Activated naive CD4-positive, alpha-beta T cell treated with anti-CD3 and anti-CD28 coated beads for 36 hours (primary cell): ENCODE measurements at regions not wholly inside any gene's neighbourhood (a gene's known extent, or its start where the extent isn't known, plus 50 kb on each side); places are given as distances from the start of the nearest gene placed in this dataset.
"Not testable (repeated sequence)": the region's sequence is repeated elsewhere in the genome, so short reads cannot be mapped to it uniquely, and the experiment has no call there.

Source experiments
- CTCF ChIA-PET: fragments of 350-600 bp; sonication (Branson Sonifier 250); formaldehyde crosslinking; loops from one replicate; lab custom pipeline; 2021; ENCODE audit warnings: antibody characterized with exemption; lab: Charles Lee
- DNase-seq: peaks from one replicate; pipeline ENCODE4 v3.0.0-alpha.2; 2020
- H3K27ac Mint-ChIP-seq: one replicate; pipeline ENCODE4 v1.8.0; 2021; ENCODE audit warnings: mild to moderate bottlenecking, mixed read lengths
- H3K27me3 Mint-ChIP-seq: one replicate; pipeline ENCODE4 v1.8.0; 2021; ENCODE audit warnings: low read depth, mixed read lengths
- H3K36me3 Mint-ChIP-seq: one replicate; pipeline ENCODE4 v1.8.0; 2021; ENCODE audit warnings: low read depth, mixed read lengths
- H3K4me1 Mint-ChIP-seq: one replicate; pipeline ENCODE4 v1.8.0; 2021; ENCODE audit warnings: low read depth, mixed read lengths
- H3K4me3 Mint-ChIP-seq: one replicate; pipeline ENCODE4 v1.8.0; 2021; ENCODE audit warnings: mild to moderate bottlenecking, moderate library complexity, mixed read lengths
- H3K9me3 Mint-ChIP-seq: one replicate; pipeline ENCODE4 v1.8.0; 2021; ENCODE audit warnings: mixed read lengths
- intact Hi-C: fragments of 100-400 bp; cut with micrococcal nuclease; formaldehyde crosslinking; loops from one replicate; pipeline ENCODE4 v1.15.1; 2023

DNA sequence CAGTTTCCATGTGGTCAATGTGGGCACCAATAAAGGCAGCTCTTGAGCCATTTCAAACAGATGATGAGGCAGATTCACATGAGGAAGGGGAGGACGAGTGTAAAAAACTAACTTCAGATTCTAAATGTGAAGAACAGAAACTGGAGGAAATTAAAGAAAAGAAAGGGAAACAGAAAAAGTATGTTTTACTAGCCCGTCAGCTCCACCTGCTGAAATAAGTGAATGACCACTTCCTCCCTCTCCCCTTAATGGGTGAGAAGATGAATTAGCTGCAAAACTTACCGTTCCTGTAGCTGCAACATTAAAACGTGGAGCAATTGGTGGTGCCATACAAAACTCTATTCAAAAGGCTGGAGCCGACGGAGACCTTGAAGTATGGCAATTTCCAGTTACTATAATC, 203.5 kb downstream of the UXS1 start:
- CTCF ChIA-PET: interaction anchor here (0.7 to 1.2 kb wide), 4 partner anchors 12 to 103 kb away, joined by 3 read pairs; no protein-coding TSS in a partner anchor
- Mint-ChIP-seq H3K27me3 (no peaks in the 10 kb centered on the region), H3K4me3 (no peak overlapping the region), H3K4me1 (peaks cover 34% of the 10 kb centered on the region), H3K9me3 (peaks cover 41% of the 10 kb centered on the region), H3K27ac (no peak overlapping the region), H3K36me3 (peaks cover 3% of the 10 kb centered on the region)
- intact Hi-C loops: no loop called here
- DNase-seq: no peak

DNA sequence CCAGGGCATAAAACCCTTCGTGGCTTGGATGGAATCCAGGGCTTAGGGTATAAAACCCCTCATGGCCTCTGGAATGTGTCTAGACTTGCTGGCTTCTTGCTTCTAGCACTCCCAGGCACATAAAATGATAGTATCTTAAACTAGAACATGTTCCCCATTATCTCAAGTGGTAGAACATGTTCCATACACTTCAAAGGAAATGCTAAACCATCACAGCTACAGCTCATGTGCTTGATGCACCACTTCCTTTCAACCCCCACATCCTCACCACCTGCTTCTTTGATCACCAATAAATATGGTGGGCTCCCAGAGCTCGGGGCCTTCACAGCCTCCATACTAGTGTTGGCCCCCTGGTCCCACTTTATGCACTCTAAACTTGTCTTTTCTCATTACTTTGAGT, 204.3 kb downstream of the UXS1 start:
- intact Hi-C loops, H3K27ac Mint-ChIP-seq, DNase-seq, H3K36me3 Mint-ChIP-seq, H3K4me3 Mint-ChIP-seq, H3K27me3 Mint-ChIP-seq: not testable (repeated sequence)
- peaks cover 40% of the 10 kb centered on the region for H3K4me1 Mint-ChIP-seq
- CTCF ChIA-PET: interaction anchor here (1.2 kb wide), 2 partner anchors 11 to 78 kb away, joined by 3 read pairs; no protein-coding TSS in a partner anchor
- peaks cover 37% of the 10 kb centered on the region for H3K9me3 Mint-ChIP-seq

DNA sequence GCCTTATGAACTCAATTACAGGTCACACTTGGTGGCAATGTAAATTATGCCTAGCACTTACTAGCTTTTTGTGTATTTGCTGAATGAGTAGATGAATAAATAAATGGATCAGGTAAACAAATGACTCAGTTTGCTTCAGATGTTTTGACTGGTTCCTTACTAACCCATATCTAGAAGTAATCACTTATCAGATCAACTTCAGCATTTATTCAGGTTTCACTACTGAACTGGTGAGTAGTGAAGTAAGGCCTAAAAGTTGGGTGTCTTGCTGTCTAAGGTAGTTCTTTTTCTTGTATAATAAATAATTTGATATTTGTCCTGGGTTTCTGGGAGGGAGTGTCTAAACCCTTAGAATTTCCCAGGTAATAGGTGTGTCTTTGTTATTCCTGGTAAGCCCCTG, 205.0 kb downstream of the UXS1 start:
- no peaks in the 10 kb centered on the region for H3K27me3 Mint-ChIP-seq
- intact Hi-C loops: no loop called here
- no peak for DNase-seq
- H3K4me3 Mint-ChIP-seq: no peak overlapping the region
- H3K4me1 Mint-ChIP-seq: peaks cover 42% of the 10 kb centered on the region
- no peaks in the 10 kb centered on the region for H3K36me3 Mint-ChIP-seq
- CTCF ChIA-PET: no interaction called here
- peaks cover 30% of the 10 kb centered on the region for H3K9me3 Mint-ChIP-seq
- H3K27ac Mint-ChIP-seq: no peak overlapping the region

DNA sequence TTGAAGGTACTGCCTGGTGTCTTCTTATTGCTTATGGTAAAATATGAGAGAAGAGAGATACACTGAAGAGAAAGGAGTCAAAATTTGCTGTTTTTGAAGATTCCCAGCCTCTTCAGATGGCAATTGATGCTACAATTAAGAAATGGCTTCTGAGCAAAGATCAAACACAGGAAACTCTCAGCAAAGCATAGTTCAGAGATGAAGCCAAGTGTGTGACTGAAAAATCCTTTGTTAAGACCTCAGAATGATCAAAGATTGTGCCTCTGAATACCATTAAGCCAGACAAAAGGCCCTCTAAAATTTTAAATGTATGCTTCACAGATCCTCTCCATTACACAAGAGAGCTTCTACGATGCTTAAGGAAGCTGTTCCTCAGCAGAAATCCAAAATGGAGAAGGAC, 216.3 kb downstream of the UXS1 start:
- Mint-ChIP-seq H3K9me3 (no peaks in the 10 kb centered on the region), H3K36me3 (no peaks in the 10 kb centered on the region), H3K27ac (peak overlapping the region; percentile 6), H3K4me1 (peaks cover 33% of the 10 kb centered on the region), H3K4me3 (no peak overlapping the region), H3K27me3 (no peaks in the 10 kb centered on the region)
- no peak for DNase-seq
- CTCF ChIA-PET: interaction anchor here (0.6 to 0.7 kb wide), 2 partner anchors 173 to 392 kb away, joined by 3 read pairs; no protein-coding TSS in a partner anchor
- intact Hi-C loops: loop anchor here (2.0 kb wide), 1 partner anchor 107 kb away; no protein-coding TSS in a partner anchor

DNA sequence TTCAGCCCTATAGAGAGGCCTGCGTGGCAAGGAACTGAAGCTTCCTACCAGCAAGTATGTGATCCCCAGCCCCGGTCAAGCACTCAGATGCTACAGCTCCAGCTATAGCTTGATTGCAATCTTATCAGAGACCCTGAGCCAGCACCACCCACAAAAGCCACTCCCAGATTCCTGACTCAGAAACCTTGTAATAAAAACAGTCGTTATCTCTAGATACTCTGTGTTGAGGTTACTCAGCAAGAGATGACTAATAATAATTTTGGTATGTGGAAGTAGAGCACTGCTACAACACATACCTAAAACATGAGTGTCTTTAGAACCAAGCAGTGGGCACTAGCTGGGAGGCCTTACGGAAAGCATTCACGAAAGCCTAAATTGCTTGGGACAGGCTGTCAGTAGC, 216.9 kb downstream of the UXS1 start:
- CTCF ChIA-PET: no interaction called here
- no peaks in the 10 kb centered on the region for H3K36me3 Mint-ChIP-seq
- no peaks in the 10 kb centered on the region for H3K27me3 Mint-ChIP-seq
- peak; percentile 43 for DNase-seq
- peaks cover 38% of the 10 kb centered on the region for H3K4me1 Mint-ChIP-seq
- H3K27ac Mint-ChIP-seq: peak overlapping the region; percentile 33
- intact Hi-C loops: loop anchor here (2.0 kb wide), 1 partner anchor 108 kb away; no protein-coding TSS in a partner anchor
- no peaks in the 10 kb centered on the region for H3K9me3 Mint-ChIP-seq
- H3K4me3 Mint-ChIP-seq: no peak overlapping the region

DNA sequence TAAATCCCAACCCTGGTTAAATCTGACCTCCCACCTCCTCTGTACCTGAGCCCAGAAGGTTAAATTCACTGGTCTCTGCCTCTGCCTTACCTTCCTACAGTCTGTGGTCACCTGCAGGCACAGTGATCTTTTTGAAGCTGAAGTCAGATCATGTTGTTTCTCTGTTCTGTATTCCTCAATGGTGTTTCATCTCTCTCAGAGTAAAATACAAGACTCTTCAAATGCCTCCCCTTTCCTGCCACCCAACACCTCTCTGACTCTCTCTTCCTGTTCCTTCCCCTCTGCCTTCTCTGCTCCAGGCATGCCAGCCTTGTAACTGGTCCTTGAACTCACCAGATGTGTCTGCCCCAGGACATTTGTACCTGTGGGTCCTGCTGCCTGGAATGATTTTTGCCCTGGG, 219.3 kb downstream of the UXS1 start:
- H3K27me3 Mint-ChIP-seq: no peaks in the 10 kb centered on the region

DNA sequence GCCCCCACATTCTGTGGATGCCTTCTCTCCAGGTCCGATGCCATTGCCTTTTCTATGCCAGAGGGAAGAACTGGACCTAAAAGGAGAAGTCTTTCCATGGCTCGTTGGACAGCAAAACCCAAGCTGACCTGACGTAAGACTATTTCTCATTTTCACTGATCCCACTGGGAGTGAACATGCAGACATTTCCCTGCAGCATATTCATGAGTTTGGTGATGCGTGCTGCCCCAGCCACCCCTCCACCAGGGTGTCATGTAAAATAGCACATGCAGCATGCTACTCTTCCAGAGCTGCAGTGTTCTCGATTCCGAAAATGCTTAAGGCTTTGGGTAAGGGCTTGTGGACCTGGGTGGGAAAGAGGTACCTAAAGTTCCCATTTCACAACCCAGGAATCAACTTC, 221.2 kb downstream of the UXS1 start:
- peaks cover 41% of the 10 kb centered on the region for H3K4me1 Mint-ChIP-seq
- intact Hi-C loops: no loop called here
- no peaks in the 10 kb centered on the region for H3K36me3 Mint-ChIP-seq
- CTCF ChIA-PET: interaction anchor here (1.3 kb wide), 1 partner anchor 60 kb away, joined by 3 read pairs; no protein-coding TSS in a partner anchor
- H3K27ac Mint-ChIP-seq: no peak overlapping the region
- no peak for DNase-seq
- H3K4me3 Mint-ChIP-seq: no peak overlapping the region
- no peaks in the 10 kb centered on the region for H3K9me3 Mint-ChIP-seq
- no peaks in the 10 kb centered on the region for H3K27me3 Mint-ChIP-seq

More for the DNA sequence above, 219.3 kb downstream of the UXS1 start:
- CTCF ChIA-PET: interaction anchor here (1.0 kb wide), 1 partner anchor 398 kb away, joined by 3 read pairs; no protein-coding TSS in a partner anchor
- no peak overlapping the region for H3K4me3 Mint-ChIP-seq
- H3K4me1 Mint-ChIP-seq: peaks cover 45% of the 10 kb centered on the region
- H3K27ac Mint-ChIP-seq: peak overlapping the region; percentile 25
- peak; percentile 17 for DNase-seq
- no peaks in the 10 kb centered on the region for H3K36me3 Mint-ChIP-seq
- intact Hi-C loops: loop anchor here (2.0 kb wide), 1 partner anchor 40 kb away; no protein-coding TSS in a partner anchor
- H3K9me3 Mint-ChIP-seq: no peaks in the 10 kb centered on the region

DNA sequence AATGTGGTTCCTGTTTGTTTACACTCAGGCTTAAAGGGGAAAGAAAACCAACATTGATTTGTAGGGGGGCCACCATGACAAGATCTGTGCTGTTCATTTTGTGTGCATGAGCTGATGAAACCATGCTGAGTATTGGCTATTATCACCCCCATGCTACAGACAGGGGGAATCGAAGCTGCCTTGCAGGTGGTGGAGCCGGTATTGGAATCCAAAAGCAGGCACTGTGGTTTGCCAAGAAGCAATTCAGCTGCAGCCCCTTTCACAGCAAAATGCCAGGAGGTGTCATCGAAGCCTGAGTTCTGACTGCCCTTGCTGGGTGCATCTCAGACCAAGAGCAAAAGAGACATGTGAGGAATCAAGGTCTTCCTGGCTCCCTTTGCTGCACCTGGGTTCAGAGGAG, 221.9 kb downstream of the UXS1 start:
- H3K36me3 Mint-ChIP-seq: no peaks in the 10 kb centered on the region
- no peak for DNase-seq
- H3K27ac Mint-ChIP-seq: no peak overlapping the region
- peaks cover 34% of the 10 kb centered on the region for H3K4me1 Mint-ChIP-seq
- no peak overlapping the region for H3K4me3 Mint-ChIP-seq
- CTCF ChIA-PET: interaction anchor here (1.1 to 1.3 kb wide), 2 partner anchors 60 to 397 kb away, joined by 3 read pairs; no protein-coding TSS in a partner anchor
- intact Hi-C loops: no loop called here
- H3K27me3 Mint-ChIP-seq: no peaks in the 10 kb centered on the region
- H3K9me3 Mint-ChIP-seq: no peaks in the 10 kb centered on the region

DNA sequence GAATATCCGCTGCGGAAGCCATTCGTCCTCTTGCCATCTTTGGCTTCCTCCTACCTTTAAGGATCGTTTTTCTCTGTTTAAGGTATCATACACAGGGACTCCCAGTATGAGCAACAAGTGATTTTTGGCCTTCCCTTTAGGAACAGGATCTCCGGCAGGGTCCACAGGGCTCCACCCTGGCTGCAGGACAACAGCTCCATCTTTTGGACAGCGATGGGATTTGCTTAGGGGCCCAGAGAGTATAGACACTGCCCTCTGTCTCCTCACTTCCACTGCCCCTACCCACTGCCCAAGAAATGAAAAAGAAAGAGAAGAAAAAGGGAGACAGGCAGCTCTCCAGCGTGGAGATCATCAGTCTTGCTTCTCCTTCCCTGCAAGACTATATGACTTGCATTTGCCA, 224.5 kb downstream of the UXS1 start:
- CTCF ChIA-PET: interaction anchor here (0.6 to 1.0 kb wide), 4 partner anchors 27 to 457 kb away, joined by 3 read pairs; no protein-coding TSS in a partner anchor
- DNase-seq: peak; percentile 35
- intact Hi-C loops: loop anchor here (1.0 kb wide), 2 partner anchors 187 to 393 kb away; no protein-coding TSS in a partner anchor

DNA sequence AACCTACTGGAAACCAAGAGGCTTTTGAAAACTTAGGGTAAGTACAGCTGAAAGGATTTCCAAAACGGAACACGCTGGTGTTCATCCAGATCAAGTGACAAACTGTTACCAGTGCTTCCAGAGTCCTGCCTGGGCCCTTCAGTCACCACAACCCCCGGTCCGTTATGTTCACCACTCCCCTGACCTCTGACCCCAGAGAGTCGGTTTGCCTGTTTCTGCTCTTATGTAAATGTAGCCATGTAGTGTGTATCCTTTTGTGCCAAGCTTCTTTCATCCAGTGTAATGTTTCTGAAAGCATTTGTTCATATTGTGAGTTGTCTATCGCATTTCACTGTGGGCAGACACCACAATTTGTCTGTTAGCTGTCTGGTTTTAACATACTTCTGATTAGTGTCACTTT, 217.5 kb downstream of the NCK2 start:
- Mint-ChIP-seq H3K9me3 (peaks cover 6% of the 10 kb centered on the region), H3K4me1 (no peaks in the 10 kb centered on the region), H3K27ac (no peak overlapping the region), H3K4me3 (no peak overlapping the region), H3K27me3 (no peaks in the 10 kb centered on the region), H3K36me3 (no peaks in the 10 kb centered on the region)
- no peak for DNase-seq
- CTCF ChIA-PET: no interaction called here
- intact Hi-C loops: no loop called here

More for the DNA sequence above, 224.5 kb downstream of the UXS1 start:
- H3K27me3 Mint-ChIP-seq: no peaks in the 10 kb centered on the region
- no peaks in the 10 kb centered on the region for H3K36me3 Mint-ChIP-seq
- peaks cover 23% of the 10 kb centered on the region for H3K4me1 Mint-ChIP-seq
- H3K4me3 Mint-ChIP-seq: no peak overlapping the region
- no peak overlapping the region for H3K27ac Mint-ChIP-seq
- H3K9me3 Mint-ChIP-seq: no peaks in the 10 kb centered on the region

DNA sequence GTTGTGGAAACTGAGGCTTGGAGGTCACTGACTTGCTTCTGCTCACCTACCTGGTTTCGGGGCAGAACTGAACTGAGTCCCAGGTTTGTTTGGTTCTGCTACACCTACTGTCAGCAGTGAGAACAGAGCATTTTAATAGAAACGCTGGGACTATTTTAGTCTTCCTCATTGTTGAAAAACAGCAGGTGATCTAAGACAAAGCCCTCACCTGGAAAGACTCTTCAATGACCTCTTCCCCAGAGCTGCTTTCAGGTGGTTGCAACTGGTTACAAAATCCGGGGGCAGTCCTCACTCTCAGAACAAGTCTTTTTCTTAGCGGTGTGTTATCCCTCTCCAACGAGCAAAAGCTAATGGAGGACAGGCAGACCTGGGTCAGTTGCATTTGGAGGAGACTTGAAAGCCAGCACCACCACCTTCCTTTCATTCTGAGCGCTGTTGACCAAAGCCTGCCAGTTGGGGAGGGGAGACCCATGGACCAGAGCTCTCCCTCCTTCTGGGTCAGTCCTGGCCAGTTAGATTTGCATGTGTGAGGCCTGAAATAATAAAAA, 217.0 kb downstream of the NCK2 start:
- no peak for DNase-seq

DNA sequence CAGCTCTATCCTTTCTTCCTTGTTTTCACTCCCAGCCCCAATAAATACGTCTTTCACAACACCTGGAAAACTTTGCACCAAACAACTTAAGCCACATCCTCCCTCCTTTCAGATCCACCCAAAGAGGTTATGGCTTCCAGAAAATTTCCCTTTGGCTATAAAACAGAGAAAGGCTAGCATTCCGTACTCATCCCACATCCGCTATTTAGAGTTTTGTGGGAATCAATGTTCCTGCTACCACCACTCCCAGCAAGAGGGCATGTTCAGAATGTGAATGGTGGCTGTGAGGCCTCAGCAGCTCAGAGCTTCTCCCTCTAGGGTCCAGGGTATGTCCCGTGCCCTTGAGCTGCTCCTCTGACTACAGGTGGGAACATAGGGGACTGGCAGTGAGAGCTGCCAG, 214.6 kb downstream of the NCK2 start:
- peaks cover 13% of the 10 kb centered on the region for H3K4me1 Mint-ChIP-seq
- no peak for DNase-seq
- CTCF ChIA-PET: interaction anchor here (0.8 to 1.5 kb wide), 2 partner anchors 31 to 383 kb away, joined by 3 read pairs; no protein-coding TSS in a partner anchor
- intact Hi-C loops: no loop called here
- H3K4me3 Mint-ChIP-seq: no peak overlapping the region
- H3K36me3 Mint-ChIP-seq: no peaks in the 10 kb centered on the region
- H3K27me3 Mint-ChIP-seq: no peaks in the 10 kb centered on the region
- H3K27ac Mint-ChIP-seq: no peak overlapping the region
- H3K9me3 Mint-ChIP-seq: peaks cover 6% of the 10 kb centered on the region

More for the DNA sequence above, 217.0 kb downstream of the NCK2 start:
- Mint-ChIP-seq H3K4me3 (no peak overlapping the region), H3K4me1 (no peaks in the 10 kb centered on the region), H3K36me3 (no peaks in the 10 kb centered on the region), H3K27me3 (no peaks in the 10 kb centered on the region), H3K9me3 (peaks cover 6% of the 10 kb centered on the region), H3K27ac (no peak overlapping the region)
- CTCF ChIA-PET: no interaction called here
- intact Hi-C loops: no loop called here

DNA sequence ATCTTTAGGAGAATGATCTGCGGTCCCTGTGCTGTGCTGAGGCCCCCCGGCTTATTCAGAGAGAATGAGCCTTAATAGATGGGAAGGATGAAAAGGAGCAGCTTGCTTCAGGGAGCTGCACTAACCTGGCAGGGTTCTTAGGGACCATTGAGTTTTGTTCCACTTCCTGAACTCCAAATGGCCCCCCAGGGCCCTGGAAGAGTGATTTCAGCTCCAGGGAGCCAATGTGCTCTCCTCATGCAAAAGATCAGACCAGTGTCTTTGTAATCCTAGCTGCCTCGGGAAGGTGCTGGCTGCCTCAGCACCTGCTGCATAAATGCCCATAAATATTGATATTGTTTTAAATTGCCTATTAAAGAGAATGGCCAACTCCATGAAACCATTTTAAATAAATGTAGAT, 210.2 kb downstream of the NCK2 start:
- CTCF ChIA-PET: interaction anchor here (1.0 to 1.5 kb wide), 3 partner anchors 18 to 410 kb away, joined by 3 to 8 read pairs (median 3); no protein-coding TSS in a partner anchor
- Mint-ChIP-seq H3K9me3 (peaks cover 6% of the 10 kb centered on the region), H3K4me1 (peaks cover 52% of the 10 kb centered on the region), H3K27ac (no peak overlapping the region), H3K4me3 (no peak overlapping the region), H3K36me3 (no peaks in the 10 kb centered on the region), H3K27me3 (no peaks in the 10 kb centered on the region)
- DNase-seq: no peak
- intact Hi-C loops: no loop called here
